ENCODE measurements at regions not wholly inside any gene's neighbourhood (a gene's known extent, or its start where the extent isn't known, plus 50 kb on each side); places are given as distances from the start of the nearest gene placed in this dataset.
A peak's percentile ranks its signal among the peaks of the same experiment; 100 is the strongest.
"Not testable (repeated sequence)": the region's sequence is repeated elsewhere in the genome, so short reads cannot be mapped to it uniquely, and the experiment has no call there.

- TF ChIP-seq CDX4 (CRISPR knock-in tag; IDR thresholded peaks at IDR 0.05; ENCODE audit: borderline replicate concordance) (no peak), FOXJ3 (CRISPR knock-in tag; IDR thresholded peaks at IDR 0.05; ENCODE audit: borderline replicate concordance) (no peak), RELA (CRISPR knock-in tag; IDR thresholded peaks at IDR 0.05; ENCODE audit: borderline replicate concordance) (no peak), ZBTB43 (CRISPR knock-in tag; IDR thresholded peaks at IDR 0.05) (no peak), ZNF263 (CRISPR knock-in tag; IDR thresholded peaks at IDR 0.05; ENCODE audit: low read depth) (no peak), GABPB1 (CRISPR knock-in tag; IDR thresholded peaks at IDR 0.05) (no peak), HMGA2 (CRISPR knock-in tag; IDR thresholded peaks at IDR 0.05) (no peak), ZMAT4 (CRISPR knock-in tag; IDR thresholded peaks at IDR 0.05) (no peak), NR2C2 (CRISPR knock-in tag; IDR thresholded peaks at IDR 0.05) (no peak), ZNF671 (CRISPR knock-in tag; IDR thresholded peaks at IDR 0.05) (no peak), SMAD3 (CRISPR knock-in tag; IDR thresholded peaks at IDR 0.05; ENCODE audit: borderline replicate concordance) (no peak), ZNF121 (CRISPR knock-in tag; IDR thresholded peaks at IDR 0.05) (no peak)
Measured at GRCh38 chr13:54034047-54034446, 1005.4 kb downstream of the OLFM4 start (continued).

GRCh38 chr13:54057416-54057815, 1028.8 kb downstream of the OLFM4 start:
- TF ChIP-seq HMGA2 (CRISPR knock-in tag; IDR thresholded peaks at IDR 0.05): peak; percentile 79
- H3K27me3 Mint-ChIP-seq (ENCODE audit: low read depth); H3K36me3 Mint-ChIP-seq; DNase-seq (ENCODE audit: low spot score); H3K9me3 Mint-ChIP-seq; H3K27ac Mint-ChIP-seq; POLR2A ChIA-PET; H3K4me1 Mint-ChIP-seq; ATAC-seq; H3K4me3 Mint-ChIP-seq; CTCF ChIA-PET: not testable (repeated sequence)

GRCh38 chr13:54069958-54070357, 1041.3 kb downstream of the OLFM4 start:
- H3K9me3 Mint-ChIP-seq: peaks cover 58% of the 10 kb centered on the region
- CTCF ChIA-PET, ATAC-seq: not testable (repeated sequence)

GRCh38 chr13:54077569-54077968, 1049.0 kb downstream of the OLFM4 start:
- no peak for ATAC-seq
- Mint-ChIP-seq H3K27ac (no peak overlapping the region), H3K4me3 (no peak overlapping the region), H3K9me3 (peaks cover 17% of the 10 kb centered on the region), H3K36me3 (peaks cover 12% of the 10 kb centered on the region), H3K4me1 (no peaks in the 10 kb centered on the region), H3K27me3 (ENCODE audit: low read depth) (no peaks in the 10 kb centered on the region)
- TF ChIP-seq ZNF416 (CRISPR knock-in tag; IDR thresholded peaks at IDR 0.05): no peak
- CTCF ChIA-PET: no interaction called here
- no peak for DNase-seq (ENCODE audit: low spot score)
- POLR2A ChIA-PET: no interaction called here

More at GRCh38 chr13:54069958-54070357, 1041.3 kb downstream of the OLFM4 start:
- POLR2A ChIA-PET; H3K27ac Mint-ChIP-seq; H3K4me1 Mint-ChIP-seq; H3K4me3 Mint-ChIP-seq; H3K27me3 Mint-ChIP-seq (ENCODE audit: low read depth): not testable (repeated sequence)
- DNase-seq (ENCODE audit: low spot score): peak; percentile 26
- H3K36me3 Mint-ChIP-seq: peaks cover 36% of the 10 kb centered on the region

- Mint-ChIP-seq H3K9me3 (peaks cover 23% of the 10 kb centered on the region), H3K27me3 (ENCODE audit: low read depth) (no peaks in the 10 kb centered on the region), H3K4me1 (no peaks in the 10 kb centered on the region), H3K27ac (no peak overlapping the region), H3K4me3 (no peak overlapping the region), H3K36me3 (peaks cover 12% of the 10 kb centered on the region)
- CTCF ChIA-PET: no interaction called here
- POLR2A ChIA-PET: no interaction called here
- TF ChIP-seq GTF2I (CRISPR knock-in tag; conservative IDR thresholded peaks at IDR 0.05) (no peak), FOXP4 (CRISPR knock-in tag; IDR thresholded peaks at IDR 0.05) (no peak), MAX (CRISPR knock-in tag; IDR thresholded peaks at IDR 0.05) (no peak), FOXP1 (CRISPR knock-in tag; IDR thresholded peaks at IDR 0.05; ENCODE audit: borderline replicate concordance) (no peak), NFYB (CRISPR knock-in tag; conservative IDR thresholded peaks at IDR 0.05; ENCODE audit: low read depth) (no peak), ZNF121 (CRISPR knock-in tag; IDR thresholded peaks at IDR 0.05) (no peak)
- ATAC-seq (no peak), DNase-seq (ENCODE audit: low spot score) (no peak)
Measured at GRCh38 chr13:54078271-54078870, 1049.8 kb downstream of the OLFM4 start.

- H3K36me3 Mint-ChIP-seq: peaks cover 12% of the 10 kb centered on the region
- DNase-seq (ENCODE audit: low spot score); H3K4me3 Mint-ChIP-seq; POLR2A ChIA-PET; H3K27me3 Mint-ChIP-seq (ENCODE audit: low read depth); H3K4me1 Mint-ChIP-seq; CTCF ChIA-PET; ATAC-seq; H3K27ac Mint-ChIP-seq: not testable (repeated sequence)
- peaks cover 23% of the 10 kb centered on the region for H3K9me3 Mint-ChIP-seq
Measured at GRCh38 chr13:54082309-54082708, 1053.7 kb downstream of the OLFM4 start.
